CD14-positive monocyte (primary cell): ENCODE measurements at regions not wholly inside any gene's neighbourhood (a gene's known extent, or its start where the extent isn't known, plus 50 kb on each side); places are given as distances from the start of the nearest gene placed in this dataset.

Experiments
- DNase-seq, 3 donors: peaks; one replicate each; pipeline ENCODE4 v3.0.0-alpha.2; 2011 to 2022
- H2AFZ ChIP-seq: 2 replicates; pipeline ENCODE4 v1.6.0; 2012; ENCODE audit warnings: mild to moderate bottlenecking, low read depth, low read length, inconsistent platforms; ENCODE audit not compliant: insufficient read depth, poor library complexity, severe bottlenecking
- H3K27ac ChIP-seq, 2 donors: 1 replicate in 1 of 2; 2 replicates in 1 of 2; pipeline ENCODE4 v1.5.1; 2012 to 2013; ENCODE audit warnings: low read length in 2 of 2, control low read depth in 1 of 2, inconsistent platforms in 1 of 2, low read depth in 1 of 2, mild to moderate bottlenecking in 1 of 2
- H3K27me3 ChIP-seq, 2 donors: one replicate each; pipeline versions ENCODE4 v1.6.0 to v1.6.1; 2011 to 2013; ENCODE audit warnings: low read length in 2 of 2; ENCODE audit not compliant: control insufficient read depth in 2 of 2, insufficient read depth in 2 of 2
- H3K36me3 ChIP-seq, 2 donors: replicated peaks in 1 of 2; 1 replicate in 1 of 2; 2 replicates in 1 of 2; pipeline versions ENCODE4 v1.5.1 to v1.6.1; 2012 to 2013; ENCODE audit warnings: low read length in 2 of 2, control low read depth in 1 of 2, inconsistent platforms in 1 of 2, mild to moderate bottlenecking in 1 of 2; ENCODE audit not compliant: insufficient read depth in 2 of 2, control insufficient read depth in 1 of 2
- H3K4me1 ChIP-seq, 2 donors: 1 replicate in 1 of 2; 2 replicates in 1 of 2; pipeline versions ENCODE4 v1.5.1 to v1.6.1; 2012 to 2013; ENCODE audit warnings: low read length in 2 of 2, control low read depth in 1 of 2, inconsistent platforms in 1 of 2, mild to moderate bottlenecking in 1 of 2, moderate library complexity in 1 of 2; ENCODE audit not compliant: insufficient read depth in 2 of 2, control insufficient read depth in 1 of 2
- H3K4me2 ChIP-seq: replicated peaks from 2 replicates; pipeline ENCODE3; 2012; ENCODE audit warnings: low read length, moderate library complexity, mild to moderate bottlenecking; ENCODE audit not compliant: poor library complexity, severe bottlenecking; ENCODE audit errors: extremely low read depth
- H3K4me3 ChIP-seq, 3 experiments: fragments of 200-600 bp in 1 of 3; sonication (generic) in 1 of 3; replicated peaks in 1 of 3; 1 replicate in 2 of 3; 2 replicates in 1 of 3; pipeline ENCODE4 v1.5.1; 2011 to 2013; ENCODE audit warnings: low read length in 3 of 3, mild to moderate bottlenecking in 3 of 3, control low read depth in 2 of 3, low read depth in 2 of 3, inconsistent platforms in 1 of 3, moderate library complexity in 1 of 3
- H3K79me2 ChIP-seq: 2 replicates; pipeline ENCODE4 v1.6.0; 2012; ENCODE audit warnings: mild to moderate bottlenecking, control low read depth, inconsistent platforms, low read length, moderate library complexity; ENCODE audit not compliant: insufficient read depth
- H3K9ac ChIP-seq: 2 replicates; pipeline ENCODE4 v1.6.0; 2017; ENCODE audit warnings: low read length, mild to moderate bottlenecking; ENCODE audit not compliant: insufficient read depth, poor library complexity, severe bottlenecking
- H3K9me3 ChIP-seq, 2 donors: replicated peaks in 1 of 2; 1 replicate in 1 of 2; 2 replicates in 1 of 2; pipeline versions ENCODE4 v1.5.1 to v1.6.1; 2012 to 2013; ENCODE audit warnings: low read length in 2 of 2, control low read depth in 1 of 2; ENCODE audit not compliant: control insufficient read depth in 1 of 2, insufficient read depth in 1 of 2
- H4K20me1 ChIP-seq: 2 replicates; pipeline ENCODE4 v1.6.0; 2012; ENCODE audit warnings: mild to moderate bottlenecking, low read length, control low read depth, moderate library complexity; ENCODE audit not compliant: insufficient read depth
- H3K27ac Mint-ChIP-seq, 7 donors: one replicate each; pipeline ENCODE4 v1.8.0; 2020; ENCODE audit warnings: mild to moderate bottlenecking in 7 of 7, mixed read lengths in 7 of 7, moderate library complexity in 6 of 7, inconsistent platforms in 2 of 7
- H3K27me3 Mint-ChIP-seq, 3 donors: one replicate each; pipeline ENCODE4 v1.8.0; 2021 to 2022; ENCODE audit warnings: low read depth in 3 of 3, mild to moderate bottlenecking in 3 of 3, mixed read lengths in 3 of 3, moderate library complexity in 3 of 3, inconsistent platforms in 1 of 3
- H3K36me3 Mint-ChIP-seq, 2 donors: one replicate each; pipeline ENCODE4 v1.8.0; 2020; ENCODE audit warnings: mixed read lengths in 2 of 2, inconsistent platforms in 1 of 2, mild to moderate bottlenecking in 1 of 2
- H3K4me1 Mint-ChIP-seq: one replicate; pipeline ENCODE4 v1.8.0; 2020; ENCODE audit warnings: mild to moderate bottlenecking, mixed read lengths
- H3K4me3 Mint-ChIP-seq, 2 donors: one replicate each; pipeline ENCODE4 v1.8.0; 2020; ENCODE audit warnings: mild to moderate bottlenecking in 2 of 2, mixed read lengths in 2 of 2, moderate library complexity in 1 of 2
- H3K9me3 Mint-ChIP-seq, 7 donors: one replicate each; pipeline ENCODE4 v1.8.0; 2020 to 2022; ENCODE audit warnings: mixed read lengths in 7 of 7, mild to moderate bottlenecking in 6 of 7, moderate library complexity in 6 of 7, inconsistent platforms in 2 of 7
- WGBS: methylation state at CpG from one replicate; pipeline ENCODE4 v1.1.5; 2013; ENCODE audit warnings: missing lambda C conversion rate; ENCODE audit not compliant: insufficient coverage; 5-methylcytosine and 5-hydroxymethylcytosine counted together
- intact Hi-C, 2 donors: fragments of 100-400 bp; cut with micrococcal nuclease; formaldehyde crosslinking; loops; one replicate each; pipeline versions ENCODE4 v1.15.0 to v1.15.1; 2023
- TF ChIP-seq, protein P1 (sequence below): fragments of 200-600 bp; IDR thresholded peaks from one replicate; pipeline ENCODE4 v1.8.0; 2022; ENCODE audit warnings: antibody characterized with exemption, mild to moderate bottlenecking

DNA sequence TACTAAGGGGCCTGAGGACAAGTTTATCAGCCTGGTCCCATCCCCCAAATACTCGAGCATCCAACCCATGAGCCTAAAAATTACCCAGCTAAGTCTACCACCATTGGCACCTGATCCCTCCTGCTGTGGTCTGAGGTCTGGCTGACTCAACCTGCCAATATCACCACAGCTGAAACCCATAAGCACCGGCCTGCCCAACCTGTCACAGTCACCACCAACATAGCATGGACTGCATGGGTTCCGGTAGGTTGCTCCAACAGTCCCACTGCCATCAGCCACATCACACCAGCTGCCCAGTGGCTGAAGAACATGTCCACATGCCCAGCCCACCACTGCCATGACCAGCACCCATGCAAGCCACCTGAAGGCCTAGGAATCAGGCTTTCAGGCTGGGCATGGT, 495.0 kb downstream of the PRELID2 start:
- H3K27me3 Mint-ChIP-seq, result peaks cover 0 to 2% (median 0%) of the 10 kb centered on the region in 3 donors
- H3K27ac Mint-ChIP-seq, result peak overlapping the region in 1 of 7 donors; percentile 19
- TF ChIP-seq, protein P1, sequence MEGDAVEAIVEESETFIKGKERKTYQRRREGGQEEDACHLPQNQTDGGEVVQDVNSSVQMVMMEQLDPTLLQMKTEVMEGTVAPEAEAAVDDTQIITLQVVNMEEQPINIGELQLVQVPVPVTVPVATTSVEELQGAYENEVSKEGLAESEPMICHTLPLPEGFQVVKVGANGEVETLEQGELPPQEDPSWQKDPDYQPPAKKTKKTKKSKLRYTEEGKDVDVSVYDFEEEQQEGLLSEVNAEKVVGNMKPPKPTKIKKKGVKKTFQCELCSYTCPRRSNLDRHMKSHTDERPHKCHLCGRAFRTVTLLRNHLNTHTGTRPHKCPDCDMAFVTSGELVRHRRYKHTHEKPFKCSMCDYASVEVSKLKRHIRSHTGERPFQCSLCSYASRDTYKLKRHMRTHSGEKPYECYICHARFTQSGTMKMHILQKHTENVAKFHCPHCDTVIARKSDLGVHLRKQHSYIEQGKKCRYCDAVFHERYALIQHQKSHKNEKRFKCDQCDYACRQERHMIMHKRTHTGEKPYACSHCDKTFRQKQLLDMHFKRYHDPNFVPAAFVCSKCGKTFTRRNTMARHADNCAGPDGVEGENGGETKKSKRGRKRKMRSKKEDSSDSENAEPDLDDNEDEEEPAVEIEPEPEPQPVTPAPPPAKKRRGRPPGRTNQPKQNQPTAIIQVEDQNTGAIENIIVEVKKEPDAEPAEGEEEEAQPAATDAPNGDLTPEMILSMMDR, result no peak

GRCh38 chr5:145324767-145325479, 510.2 kb downstream of the PRELID2 start:
- H3K9ac ChIP-seq, result no peak overlapping the region
- H3K36me3 ChIP-seq, result no peaks in the 10 kb centered on the region
- H3K4me2 ChIP-seq, result no peak overlapping the region
- H3K4me1 ChIP-seq, result no peaks in the 10 kb centered on the region
- no peak overlapping the region for H3K4me3 ChIP-seq
- Mint-ChIP-seq H3K36me3 (no peaks in the 10 kb centered on the region), H3K4me3 (no peak overlapping the region), H3K9me3 (peaks cover 2 to 12% (median 8%) of the 10 kb centered on the region in 7 donors), H3K27ac (no peak overlapping the region), H3K4me1 (no peaks in the 10 kb centered on the region), H3K27me3 (no peaks in the 10 kb centered on the region)
- H3K27me3 ChIP-seq, result no peaks in the 10 kb centered on the region
- H2AFZ ChIP-seq, result no peak overlapping the region
- H3K79me2 ChIP-seq, result no peaks in the 10 kb centered on the region
- no peak for DNase-seq
- intact Hi-C loops, result no loop called here
- TF ChIP-seq, protein P1, result no peak
- H4K20me1 ChIP-seq, result no peaks in the 10 kb centered on the region
- H3K9me3 ChIP-seq, result peaks cover 4 to 6% of the 10 kb centered on the region in 2 donors
- H3K27ac ChIP-seq, result no peak overlapping the region

More for the DNA sequence above, 495.0 kb downstream of the PRELID2 start:
- WGBS, result 83% methylated on average over 3 of the region's 3 CpGs
- Mint-ChIP-seq H3K9me3 (peaks cover 7 to 20% (median 12%) of the 10 kb centered on the region in 7 donors), H3K36me3 (no peaks in the 10 kb centered on the region), H3K4me1 (no peaks in the 10 kb centered on the region), H3K4me3 (no peak overlapping the region)
- Histone ChIP-seq H3K27ac (no peak overlapping the region), H4K20me1 (no peaks in the 10 kb centered on the region), H2AFZ (no peak overlapping the region), H3K9ac (no peak overlapping the region), H3K4me2 (no peak overlapping the region), H3K79me2 (no peaks in the 10 kb centered on the region), H3K4me1 (no peaks in the 10 kb centered on the region), H3K9me3 (peaks cover 18 to 22% of the 10 kb centered on the region in 2 donors), H3K4me3 (no peak overlapping the region), H3K27me3 (no peaks in the 10 kb centered on the region), H3K36me3 (no peaks in the 10 kb centered on the region)
- no peak for DNase-seq
- intact Hi-C loops, result no loop called here
